HEK293 (cell line): ENCODE measurements at regions not wholly inside any gene's neighbourhood (a gene's known extent, or its start where the extent isn't known, plus 50 kb on each side); places are given as distances from the start of the nearest gene placed in this dataset.
"Not testable (repeated sequence)": the region's sequence is repeated elsewhere in the genome, so short reads cannot be mapped to it uniquely, and the experiment has no call there.

Experiments used
- MZF1 ChIP-seq: fragments of 450-650 bp; formaldehyde crosslinking; IDR thresholded peaks from 2 replicates; pipeline ENCODE4 v1.5.1; 2017; ENCODE audit warnings: missing biosample characterization, missing genetic modification characterization, borderline replicate concordance
- ZNF274 ChIP-seq, 2 experiments: fragments of 200-500 bp in 1 of 2; fragments of 450-650 bp in 1 of 2; sonication (Bioruptor generic) in 1 of 2; formaldehyde crosslinking in 1 of 2; IDR thresholded peaks; 2 replicates each; pipeline versions ENCODE4 v1.5.1 to v1.6.1; 2014 to 2016; ENCODE audit warnings: borderline replicate concordance in 1 of 2, inconsistent platforms in 1 of 2, low read length in 1 of 2, missing biosample characterization in 1 of 2, missing genetic modification characterization in 1 of 2
- ZNF292 ChIP-seq: fragments of 450-650 bp; formaldehyde crosslinking; IDR thresholded peaks from 2 replicates; pipeline ENCODE4 v1.5.1; 2016; ENCODE audit warnings: low read depth, missing biosample characterization, missing genetic modification characterization, borderline replicate concordance
- ZNF791 ChIP-seq: fragments of 450-650 bp; formaldehyde crosslinking; IDR thresholded peaks from 2 replicates; pipeline ENCODE4 v1.5.1; 2016; ENCODE audit warnings: missing biosample characterization, missing genetic modification characterization
- ZNF792 ChIP-seq: fragments of 450-650 bp; formaldehyde crosslinking; IDR thresholded peaks from 2 replicates; pipeline ENCODE4 v1.5.1; 2016; ENCODE audit warnings: missing biosample characterization, missing genetic modification characterization
- TF ChIP-seq, protein P1 (sequence below): fragments of 450-650 bp; formaldehyde crosslinking; IDR thresholded peaks from 2 replicates; pipeline ENCODE4 v1.5.1; 2016; ENCODE audit warnings: missing biosample characterization, missing genetic modification characterization
- TF ChIP-seq, protein P2 (sequence below): fragments of 450-650 bp; formaldehyde crosslinking; conservative IDR thresholded peaks from 2 replicates; pipeline ENCODE4 v1.5.1; 2016; ENCODE audit warnings: low read depth, missing biosample characterization, missing genetic modification characterization
- TF ChIP-seq, protein P3 (sequence below): fragments of 450-650 bp; formaldehyde crosslinking; IDR thresholded peaks from 2 replicates; pipeline ENCODE4 v1.5.1; 2017; ENCODE audit warnings: missing biosample characterization, missing genetic modification characterization
- TF ChIP-seq, protein P4 (sequence below): fragments of 450-650 bp; formaldehyde crosslinking; IDR thresholded peaks from 2 replicates; pipeline ENCODE4 v1.5.1; 2016; ENCODE audit warnings: missing biosample characterization, missing genetic modification characterization

DNA sequence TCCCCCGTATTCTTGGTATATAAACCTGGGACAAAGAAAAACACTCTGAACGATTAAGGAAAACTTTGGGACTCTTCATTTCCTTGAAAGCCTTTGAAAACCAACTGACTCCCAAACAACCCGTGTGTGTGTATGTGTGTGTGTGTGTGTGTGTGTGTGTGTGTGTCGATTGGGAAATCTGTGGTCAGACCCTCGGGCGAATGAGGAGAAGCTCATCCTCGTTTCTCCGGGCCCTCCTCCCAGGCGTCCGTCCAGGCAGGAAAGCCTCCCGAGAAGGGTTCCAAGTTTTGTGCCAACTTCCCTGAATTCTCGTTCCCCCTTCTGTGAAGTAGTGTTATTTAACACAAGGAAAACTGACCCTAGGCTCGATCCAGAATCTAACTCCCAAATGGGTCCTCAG, 4411.6 kb upstream of the TPTE start:
- TF ChIP-seq, protein P1, sequence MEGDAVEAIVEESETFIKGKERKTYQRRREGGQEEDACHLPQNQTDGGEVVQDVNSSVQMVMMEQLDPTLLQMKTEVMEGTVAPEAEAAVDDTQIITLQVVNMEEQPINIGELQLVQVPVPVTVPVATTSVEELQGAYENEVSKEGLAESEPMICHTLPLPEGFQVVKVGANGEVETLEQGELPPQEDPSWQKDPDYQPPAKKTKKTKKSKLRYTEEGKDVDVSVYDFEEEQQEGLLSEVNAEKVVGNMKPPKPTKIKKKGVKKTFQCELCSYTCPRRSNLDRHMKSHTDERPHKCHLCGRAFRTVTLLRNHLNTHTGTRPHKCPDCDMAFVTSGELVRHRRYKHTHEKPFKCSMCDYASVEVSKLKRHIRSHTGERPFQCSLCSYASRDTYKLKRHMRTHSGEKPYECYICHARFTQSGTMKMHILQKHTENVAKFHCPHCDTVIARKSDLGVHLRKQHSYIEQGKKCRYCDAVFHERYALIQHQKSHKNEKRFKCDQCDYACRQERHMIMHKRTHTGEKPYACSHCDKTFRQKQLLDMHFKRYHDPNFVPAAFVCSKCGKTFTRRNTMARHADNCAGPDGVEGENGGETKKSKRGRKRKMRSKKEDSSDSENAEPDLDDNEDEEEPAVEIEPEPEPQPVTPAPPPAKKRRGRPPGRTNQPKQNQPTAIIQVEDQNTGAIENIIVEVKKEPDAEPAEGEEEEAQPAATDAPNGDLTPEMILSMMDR (tag by site-specific recombination): not testable (repeated sequence)
- TF ChIP-seq MZF1 (tag by site-specific recombination); ZNF792 (tag by site-specific recombination); ZNF274 (IDR thresholded peaks at IDR 0.05; ENCODE audit: low read length); ZNF274 (tag by site-specific recombination; IDR thresholded peaks at IDR 0.05; ENCODE audit: borderline replicate concordance); ZNF791 (tag by site-specific recombination); ZNF292 (tag by site-specific recombination): not testable (repeated sequence)
- TF ChIP-seq, protein P2, sequence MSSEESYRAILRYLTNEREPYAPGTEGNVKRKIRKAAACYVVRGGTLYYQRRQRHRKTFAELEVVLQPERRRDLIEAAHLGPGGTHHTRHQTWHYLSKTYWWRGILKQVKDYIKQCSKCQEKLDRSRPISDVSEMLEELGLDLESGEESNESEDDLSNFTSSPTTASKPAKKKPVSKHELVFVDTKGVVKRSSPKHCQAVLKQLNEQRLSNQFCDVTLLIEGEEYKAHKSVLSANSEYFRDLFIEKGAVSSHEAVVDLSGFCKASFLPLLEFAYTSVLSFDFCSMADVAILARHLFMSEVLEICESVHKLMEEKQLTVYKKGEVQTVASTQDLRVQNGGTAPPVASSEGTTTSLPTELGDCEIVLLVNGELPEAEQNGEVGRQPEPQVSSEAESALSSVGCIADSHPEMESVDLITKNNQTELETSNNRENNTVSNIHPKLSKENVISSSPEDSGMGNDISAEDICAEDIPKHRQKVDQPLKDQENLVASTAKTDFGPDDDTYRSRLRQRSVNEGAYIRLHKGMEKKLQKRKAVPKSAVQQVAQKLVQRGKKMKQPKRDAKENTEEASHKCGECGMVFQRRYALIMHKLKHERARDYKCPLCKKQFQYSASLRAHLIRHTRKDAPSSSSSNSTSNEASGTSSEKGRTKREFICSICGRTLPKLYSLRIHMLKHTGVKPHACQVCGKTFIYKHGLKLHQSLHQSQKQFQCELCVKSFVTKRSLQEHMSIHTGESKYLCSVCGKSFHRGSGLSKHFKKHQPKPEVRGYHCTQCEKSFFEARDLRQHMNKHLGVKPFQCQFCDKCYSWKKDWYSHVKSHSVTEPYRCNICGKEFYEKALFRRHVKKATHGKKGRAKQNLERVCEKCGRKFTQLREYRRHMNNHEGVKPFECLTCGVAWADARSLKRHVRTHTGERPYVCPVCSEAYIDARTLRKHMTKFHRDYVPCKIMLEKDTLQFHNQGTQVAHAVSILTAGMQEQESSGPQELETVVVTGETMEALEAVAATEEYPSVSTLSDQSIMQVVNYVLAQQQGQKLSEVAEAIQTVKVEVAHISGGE (tag by site-specific recombination): not testable (repeated sequence)
- TF ChIP-seq, protein P3, sequence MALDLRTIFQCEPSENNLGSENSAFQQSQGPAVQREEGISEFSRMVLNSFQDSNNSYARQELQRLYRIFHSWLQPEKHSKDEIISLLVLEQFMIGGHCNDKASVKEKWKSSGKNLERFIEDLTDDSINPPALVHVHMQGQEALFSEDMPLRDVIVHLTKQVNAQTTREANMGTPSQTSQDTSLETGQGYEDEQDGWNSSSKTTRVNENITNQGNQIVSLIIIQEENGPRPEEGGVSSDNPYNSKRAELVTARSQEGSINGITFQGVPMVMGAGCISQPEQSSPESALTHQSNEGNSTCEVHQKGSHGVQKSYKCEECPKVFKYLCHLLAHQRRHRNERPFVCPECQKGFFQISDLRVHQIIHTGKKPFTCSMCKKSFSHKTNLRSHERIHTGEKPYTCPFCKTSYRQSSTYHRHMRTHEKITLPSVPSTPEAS (tag by site-specific recombination): not testable (repeated sequence)
- TF ChIP-seq, protein P4, sequence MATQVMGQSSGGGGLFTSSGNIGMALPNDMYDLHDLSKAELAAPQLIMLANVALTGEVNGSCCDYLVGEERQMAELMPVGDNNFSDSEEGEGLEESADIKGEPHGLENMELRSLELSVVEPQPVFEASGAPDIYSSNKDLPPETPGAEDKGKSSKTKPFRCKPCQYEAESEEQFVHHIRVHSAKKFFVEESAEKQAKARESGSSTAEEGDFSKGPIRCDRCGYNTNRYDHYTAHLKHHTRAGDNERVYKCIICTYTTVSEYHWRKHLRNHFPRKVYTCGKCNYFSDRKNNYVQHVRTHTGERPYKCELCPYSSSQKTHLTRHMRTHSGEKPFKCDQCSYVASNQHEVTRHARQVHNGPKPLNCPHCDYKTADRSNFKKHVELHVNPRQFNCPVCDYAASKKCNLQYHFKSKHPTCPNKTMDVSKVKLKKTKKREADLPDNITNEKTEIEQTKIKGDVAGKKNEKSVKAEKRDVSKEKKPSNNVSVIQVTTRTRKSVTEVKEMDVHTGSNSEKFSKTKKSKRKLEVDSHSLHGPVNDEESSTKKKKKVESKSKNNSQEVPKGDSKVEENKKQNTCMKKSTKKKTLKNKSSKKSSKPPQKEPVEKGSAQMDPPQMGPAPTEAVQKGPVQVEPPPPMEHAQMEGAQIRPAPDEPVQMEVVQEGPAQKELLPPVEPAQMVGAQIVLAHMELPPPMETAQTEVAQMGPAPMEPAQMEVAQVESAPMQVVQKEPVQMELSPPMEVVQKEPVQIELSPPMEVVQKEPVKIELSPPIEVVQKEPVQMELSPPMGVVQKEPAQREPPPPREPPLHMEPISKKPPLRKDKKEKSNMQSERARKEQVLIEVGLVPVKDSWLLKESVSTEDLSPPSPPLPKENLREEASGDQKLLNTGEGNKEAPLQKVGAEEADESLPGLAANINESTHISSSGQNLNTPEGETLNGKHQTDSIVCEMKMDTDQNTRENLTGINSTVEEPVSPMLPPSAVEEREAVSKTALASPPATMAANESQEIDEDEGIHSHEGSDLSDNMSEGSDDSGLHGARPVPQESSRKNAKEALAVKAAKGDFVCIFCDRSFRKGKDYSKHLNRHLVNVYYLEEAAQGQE (tag by site-specific recombination): not testable (repeated sequence)
